ENCODE measurements at regions not wholly inside any gene's neighbourhood (a gene's known extent, or its start where the extent isn't known, plus 50 kb on each side); places are given as distances from the start of the nearest gene placed in this dataset.

- TF ChIP-seq TAF1 (IDR thresholded peaks at IDR 0.05; ENCODE audit: borderline replicate concordance, insufficient read depth, low read length), result no peak
- no peak for TF ChIP-seq POLR2AphosphoS5 (IDR thresholded peaks at IDR 0.05; ENCODE audit: low read depth, low read length)
These were observed 75.4 kb upstream of the MAN2A1 start for GRCh38 chr5:109614301-109614700.

All from PFSK-1 (cell line).